CD4-positive, alpha-beta T cell (primary cell): ENCODE measurements at regions not wholly inside any gene's neighbourhood (a gene's known extent, or its start where the extent isn't known, plus 50 kb on each side); places are given as distances from the start of the nearest gene placed in this dataset.
"Not testable (repeated sequence)": the region's sequence is repeated elsewhere in the genome, so short reads cannot be mapped to it uniquely, and the experiment has no call there.

ENCODE experiments used
- ATAC-seq: fragments of 200-7000 bp; cut with Tn5 transposase; one replicate; pipeline ENCODE4 v1.10.0; 2022; ENCODE audit warnings: mild to moderate bottlenecking; ENCODE audit not compliant: poor library complexity
- CTCF ChIA-PET: fragments of 350-600 bp; sonication (Branson Sonifier 250); formaldehyde crosslinking; loops from one replicate; lab custom pipeline; 2021; ENCODE audit warnings: antibody characterized with exemption, inconsistent platforms; lab: Charles Lee
- POLR2A ChIA-PET: fragments of 350-600 bp; sonication (Branson Sonifier 250); formaldehyde crosslinking; loops from one replicate; lab custom pipeline; 2021; ENCODE audit warnings: antibody characterized with exemption, inconsistent platforms; lab: Charles Lee
- DNase-seq, 14 experiments: peaks; one replicate each; pipeline ENCODE4 v3.0.0-alpha.2; 2013 to 2020; ENCODE audit warnings: mixed read lengths in 2 of 14
- H3K27ac ChIP-seq, 2 donors: one replicate each; pipeline versions ENCODE4 v1.5.1 to v1.7.0; 2013; ENCODE audit warnings: low read length in 2 of 2, low read depth in 1 of 2, mild to moderate bottlenecking in 1 of 2
- H3K27me3 ChIP-seq, 2 experiments: 1 replicate in 1 of 2; 2 replicates in 1 of 2; pipeline versions ENCODE4 v1.6.1 to v1.7.0; 2013; ENCODE audit warnings: low read length in 2 of 2, control low read depth in 1 of 2, mild to moderate bottlenecking in 1 of 2, moderate library complexity in 1 of 2; ENCODE audit not compliant: insufficient read depth in 2 of 2, control insufficient read depth in 1 of 2
- H3K36me3 ChIP-seq: one replicate; pipeline ENCODE4 v1.6.1; 2013; ENCODE audit warnings: low read length, control low read depth; ENCODE audit not compliant: insufficient read depth
- H3K4me1 ChIP-seq: one replicate; pipeline ENCODE4 v1.6.1; 2013; ENCODE audit warnings: low read length, control low read depth; ENCODE audit not compliant: insufficient read depth
- H3K4me3 ChIP-seq: one replicate; pipeline ENCODE4 v1.5.1; 2013; ENCODE audit warnings: mild to moderate bottlenecking, low read length, moderate library complexity
- H3K9me3 ChIP-seq, 2 experiments: 1 replicate in 1 of 2; 2 replicates in 1 of 2; pipeline versions ENCODE4 v1.6.1 to v1.7.0; 2013; ENCODE audit warnings: low read length in 2 of 2, mild to moderate bottlenecking in 2 of 2, control low read depth in 1 of 2, moderate library complexity in 1 of 2; ENCODE audit not compliant: control insufficient read depth in 1 of 2, insufficient read depth in 1 of 2
- H3K27ac Mint-ChIP-seq: one replicate; pipeline ENCODE4 v1.8.0; 2020; ENCODE audit warnings: mixed read lengths
- H3K27me3 Mint-ChIP-seq: one replicate; pipeline ENCODE4 v1.8.0; 2021; ENCODE audit warnings: mixed read lengths
- H3K36me3 Mint-ChIP-seq: one replicate; pipeline ENCODE4 v1.8.0; 2021; ENCODE audit warnings: low read depth, mixed read lengths
- H3K4me1 Mint-ChIP-seq: one replicate; pipeline ENCODE4 v1.8.0; 2021; ENCODE audit warnings: low read depth, mixed read lengths
- H3K4me3 Mint-ChIP-seq: one replicate; pipeline ENCODE4 v1.8.0; 2020; ENCODE audit warnings: mild to moderate bottlenecking, mixed read lengths
- H3K9me3 Mint-ChIP-seq: one replicate; pipeline ENCODE4 v1.8.0; 2020; ENCODE audit warnings: mixed read lengths
- intact Hi-C, 2 experiments: fragments of 100-400 bp; cut with DNase I in 1 of 2; cut with micrococcal nuclease in 1 of 2; formaldehyde crosslinking; loops; one replicate each; pipeline versions ENCODE4 v1.15.1 to v1.9.0; 2023 to 2025; cut with DNase I, micrococcal nuclease
- TF ChIP-seq, protein P1 (sequence below): fragments of 200-600 bp; IDR thresholded peaks from one replicate; pipeline ENCODE4 v1.8.0; 2022; ENCODE audit warnings: antibody characterized with exemption, mild to moderate bottlenecking

DNA sequence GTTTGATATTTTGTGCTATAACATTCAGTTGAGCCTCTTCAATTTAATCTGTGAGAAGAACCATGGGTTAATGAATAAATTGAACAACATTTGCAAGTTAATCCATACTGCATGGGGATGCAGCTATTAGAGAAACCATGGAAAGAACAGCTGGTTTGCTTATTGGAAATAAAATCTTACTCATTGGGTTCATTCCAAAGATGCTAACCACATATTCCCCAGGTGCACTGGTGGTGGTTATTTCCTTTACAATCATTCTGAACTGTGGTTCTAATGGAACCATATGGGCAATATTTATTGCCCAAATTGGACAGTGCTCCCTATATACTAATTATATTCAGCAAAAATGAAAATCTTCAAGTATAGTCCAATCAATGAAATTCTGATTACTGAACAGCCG is 1200.4 kb upstream of the CDH2 start:
- Histone ChIP-seq H3K4me1 (no peaks in the 10 kb centered on the region), H3K4me3 (no peak overlapping the region), H3K27me3 (no peaks in the 10 kb centered on the region), H3K9me3 (peaks cover 3% of the 10 kb centered on the region in 2 experiments), H3K27ac (no peak overlapping the region), H3K36me3 (no peaks in the 10 kb centered on the region)
- Mint-ChIP-seq H3K9me3 (no peaks in the 10 kb centered on the region), H3K27ac (no peak overlapping the region), H3K4me1 (no peaks in the 10 kb centered on the region), H3K4me3 (no peak overlapping the region), H3K27me3 (no peaks in the 10 kb centered on the region), H3K36me3 (no peaks in the 10 kb centered on the region)
- TF ChIP-seq, protein P1, sequence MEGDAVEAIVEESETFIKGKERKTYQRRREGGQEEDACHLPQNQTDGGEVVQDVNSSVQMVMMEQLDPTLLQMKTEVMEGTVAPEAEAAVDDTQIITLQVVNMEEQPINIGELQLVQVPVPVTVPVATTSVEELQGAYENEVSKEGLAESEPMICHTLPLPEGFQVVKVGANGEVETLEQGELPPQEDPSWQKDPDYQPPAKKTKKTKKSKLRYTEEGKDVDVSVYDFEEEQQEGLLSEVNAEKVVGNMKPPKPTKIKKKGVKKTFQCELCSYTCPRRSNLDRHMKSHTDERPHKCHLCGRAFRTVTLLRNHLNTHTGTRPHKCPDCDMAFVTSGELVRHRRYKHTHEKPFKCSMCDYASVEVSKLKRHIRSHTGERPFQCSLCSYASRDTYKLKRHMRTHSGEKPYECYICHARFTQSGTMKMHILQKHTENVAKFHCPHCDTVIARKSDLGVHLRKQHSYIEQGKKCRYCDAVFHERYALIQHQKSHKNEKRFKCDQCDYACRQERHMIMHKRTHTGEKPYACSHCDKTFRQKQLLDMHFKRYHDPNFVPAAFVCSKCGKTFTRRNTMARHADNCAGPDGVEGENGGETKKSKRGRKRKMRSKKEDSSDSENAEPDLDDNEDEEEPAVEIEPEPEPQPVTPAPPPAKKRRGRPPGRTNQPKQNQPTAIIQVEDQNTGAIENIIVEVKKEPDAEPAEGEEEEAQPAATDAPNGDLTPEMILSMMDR, result no peak
- ChIA-PET POLR2A (no interaction called here), CTCF (no interaction called here)
- intact Hi-C loops, result no loop called here
- ATAC-seq, result no peak
- no peak for DNase-seq

DNA sequence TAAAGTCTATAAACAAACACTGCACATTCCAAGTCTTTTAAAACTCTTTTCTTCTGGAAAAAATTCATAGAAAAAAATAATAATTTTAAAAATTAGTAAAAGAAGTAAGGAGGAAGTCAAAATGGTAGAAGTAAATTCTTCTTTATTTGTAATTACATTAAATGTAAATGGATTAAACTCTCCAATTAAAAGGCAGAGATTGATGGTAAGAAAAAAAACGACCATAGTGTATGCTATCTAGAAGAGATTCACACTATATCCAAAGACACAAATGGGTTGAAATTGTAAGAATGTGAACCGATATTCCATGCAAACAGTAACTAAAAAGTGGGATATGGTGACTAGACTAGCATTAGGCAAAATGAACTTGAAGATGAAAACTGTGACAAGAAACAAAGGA is 1196.1 kb upstream of the CDH2 start:
- no peaks in the 10 kb centered on the region for H3K36me3 ChIP-seq
- H3K9me3 ChIP-seq, result peaks cover 3 to 7% of the 10 kb centered on the region in 2 experiments
- H3K4me1 Mint-ChIP-seq, result no peaks in the 10 kb centered on the region
- no peak overlapping the region for H3K4me3 Mint-ChIP-seq
- H3K27me3 ChIP-seq, result no peaks in the 10 kb centered on the region
- H3K4me3 ChIP-seq, result no peak overlapping the region
- no peak for ATAC-seq
- no peaks in the 10 kb centered on the region for H3K27me3 Mint-ChIP-seq
- no peaks in the 10 kb centered on the region for H3K4me1 ChIP-seq
- intact Hi-C loops, result no loop called here
- no peak overlapping the region for H3K27ac ChIP-seq
- TF ChIP-seq, protein P1, result no peak
- DNase-seq, result no peak
- H3K36me3 Mint-ChIP-seq, result no peaks in the 10 kb centered on the region
- no peaks in the 10 kb centered on the region for H3K9me3 Mint-ChIP-seq
- H3K27ac Mint-ChIP-seq, result no peak overlapping the region
- ChIA-PET CTCF (no interaction called here), POLR2A (no interaction called here)

DNA sequence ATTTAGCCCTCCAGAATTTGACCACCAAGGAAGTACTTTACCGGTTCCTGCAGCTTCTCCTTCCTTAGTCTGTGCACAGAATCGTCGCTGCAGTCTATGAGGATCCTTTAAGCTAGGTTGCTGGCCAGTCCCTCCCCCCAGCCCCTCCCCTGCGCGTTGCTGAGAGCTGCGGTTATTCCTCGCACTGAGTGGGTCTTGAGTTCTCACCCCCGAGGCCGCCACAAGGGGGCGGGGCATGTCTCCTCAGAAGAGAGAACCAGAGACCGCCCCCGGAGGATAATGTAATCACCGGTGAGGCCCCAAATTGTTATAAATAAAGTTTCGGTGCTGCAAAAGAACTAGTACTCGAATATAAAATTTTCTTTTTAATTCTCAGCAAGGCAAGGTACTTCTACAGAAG is 1184.9 kb upstream of the CDH2 start:
- H3K4me3 Mint-ChIP-seq, result no peak overlapping the region
- ATAC-seq, result no peak
- CTCF ChIA-PET, result no interaction called here

DNA sequence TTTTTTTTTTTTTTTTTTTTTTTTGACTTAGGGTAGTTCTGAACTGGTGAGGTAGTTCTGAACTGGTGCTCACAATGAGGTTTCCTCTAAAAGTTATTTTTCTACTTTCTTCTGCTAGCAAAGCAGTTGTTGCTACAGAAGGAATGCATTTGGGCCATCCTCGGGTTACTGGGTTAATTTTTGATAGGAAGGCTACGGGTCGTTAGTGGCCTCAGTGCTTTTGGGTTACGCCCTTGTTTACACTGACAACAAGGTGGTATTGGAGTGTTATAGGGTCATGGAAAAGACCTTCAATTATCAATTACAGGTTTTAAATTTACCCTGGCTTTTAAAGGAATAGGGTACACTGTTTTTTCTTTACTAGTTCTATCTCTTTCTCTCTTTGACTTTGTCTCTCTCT is 1183.7 kb upstream of the CDH2 start:
- H3K4me3 ChIP-seq, H3K27ac ChIP-seq, H3K27me3 Mint-ChIP-seq, H3K4me1 ChIP-seq, H3K27me3 ChIP-seq, DNase-seq, H3K27ac Mint-ChIP-seq, H3K36me3 Mint-ChIP-seq, H3K4me3 Mint-ChIP-seq, H3K36me3 ChIP-seq, CTCF ChIA-PET, ATAC-seq, H3K4me1 Mint-ChIP-seq, intact Hi-C loops, POLR2A ChIA-PET: not testable (repeated sequence)
- peaks cover 13% of the 10 kb centered on the region for H3K9me3 Mint-ChIP-seq
- peaks cover 2 to 13% of the 10 kb centered on the region in 2 experiments for H3K9me3 ChIP-seq

More for the DNA sequence above, 1184.9 kb upstream of the CDH2 start:
- no peaks in the 10 kb centered on the region for H3K36me3 Mint-ChIP-seq
- no peak overlapping the region for H3K4me3 ChIP-seq
- POLR2A ChIA-PET, result no interaction called here
- H3K27me3 ChIP-seq, result no peaks in the 10 kb centered on the region
- intact Hi-C loops, result no loop called here
- H3K4me1 Mint-ChIP-seq, result no peaks in the 10 kb centered on the region
- H3K4me1 ChIP-seq, result no peaks in the 10 kb centered on the region
- TF ChIP-seq, protein P1, result no peak
- H3K36me3 ChIP-seq, result no peaks in the 10 kb centered on the region
- peaks cover 0 to 11% of the 10 kb centered on the region in 2 experiments for H3K9me3 ChIP-seq
- no peak for DNase-seq
- H3K27me3 Mint-ChIP-seq, result no peaks in the 10 kb centered on the region
- no peak overlapping the region for H3K27ac Mint-ChIP-seq
- H3K9me3 Mint-ChIP-seq, result peaks cover 9% of the 10 kb centered on the region
- no peak overlapping the region for H3K27ac ChIP-seq

DNA sequence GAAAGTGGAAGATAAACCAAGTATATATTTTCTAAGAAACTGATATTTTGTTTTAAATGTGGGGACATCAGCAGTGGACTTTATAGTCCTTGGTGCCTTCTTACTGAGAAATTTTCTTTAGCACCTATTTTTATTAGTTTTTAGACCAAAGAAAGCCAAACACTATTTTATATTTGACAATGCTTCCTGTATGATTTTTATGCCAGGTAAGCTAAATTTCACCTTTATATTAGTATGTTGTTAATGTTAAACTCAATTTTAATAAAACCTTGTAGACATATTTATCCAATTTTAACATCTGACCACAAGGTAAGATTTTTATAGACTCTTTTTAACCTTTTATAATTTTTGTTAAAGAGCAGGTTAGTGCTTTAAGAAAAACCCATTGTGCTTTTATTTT is 1182.3 kb upstream of the CDH2 start:
- CTCF ChIA-PET, POLR2A ChIA-PET, H3K36me3 ChIP-seq, H3K27me3 Mint-ChIP-seq, H3K36me3 Mint-ChIP-seq, H3K4me3 ChIP-seq, H3K4me1 ChIP-seq, H3K27ac Mint-ChIP-seq, DNase-seq, H3K27ac ChIP-seq, intact Hi-C loops, H3K4me3 Mint-ChIP-seq, H3K4me1 Mint-ChIP-seq, ATAC-seq, H3K27me3 ChIP-seq: not testable (repeated sequence)
- peaks cover 6 to 15% of the 10 kb centered on the region in 2 experiments for H3K9me3 ChIP-seq
- H3K9me3 Mint-ChIP-seq, result peaks cover 18% of the 10 kb centered on the region
